GM10266 (cell line): ENCODE measurements at regions not wholly inside any gene's neighbourhood (a gene's known extent, or its start where the extent isn't known, plus 50 kb on each side); places are given as distances from the start of the nearest gene placed in this dataset.

Source experiments
- DNase-seq: peaks from one replicate; pipeline ENCODE4 v3.0.0; 2012; ENCODE audit errors: extremely low spot score
- CTCF ChIP-seq: IDR thresholded peaks from 2 replicates; pipeline ENCODE4 v1.5.1; 2012; ENCODE audit warnings: mild to moderate bottlenecking, low read depth; ENCODE audit not compliant: control insufficient read depth, insufficient read depth; ENCODE audit errors: missing control alignments

- no peak for TF ChIP-seq CTCF
These were observed 486.5 kb downstream of the GRXCR1 start for GRCh38 chr4:43379016-43379415.

GRCh38 chr4:43380093-43380492 is 487.6 kb downstream of the GRXCR1 start:
- no peak for TF ChIP-seq CTCF

More at GRCh38 chr4:43379016-43379415, 486.5 kb downstream of the GRXCR1 start:
- no peak for DNase-seq

GRCh38 chr4:43391069-43391468 is 498.6 kb downstream of the GRXCR1 start:
- no peak for TF ChIP-seq CTCF
- DNase-seq, result no peak

More at GRCh38 chr4:43380093-43380492, 487.6 kb downstream of the GRXCR1 start:
- DNase-seq, result no peak

- no peak for TF ChIP-seq CTCF
- no peak for DNase-seq
These were observed 502.5 kb downstream of the GRXCR1 start for GRCh38 chr4:43394976-43395375.

GRCh38 chr4:43399726-43400125 is 507.2 kb downstream of the GRXCR1 start:
- no peak for TF ChIP-seq CTCF
- no peak for DNase-seq

GRCh38 chr4:43402393-43402792 is 509.9 kb downstream of the GRXCR1 start:
- no peak for TF ChIP-seq CTCF
- no peak for DNase-seq

- no peak for TF ChIP-seq CTCF
- DNase-seq, result no peak
These were observed 518.1 kb downstream of the GRXCR1 start for GRCh38 chr4:43410636-43411035.
